Type B pancreatic cell (in vitro differentiated cells): ENCODE measurements at regions not wholly inside any gene's neighbourhood (a gene's known extent, or its start where the extent isn't known, plus 50 kb on each side); places are given as distances from the start of the nearest gene placed in this dataset.

Experiments
- DNase-seq: peaks from one replicate; pipeline ENCODE4 v3.0.0; 2021; ENCODE audit warnings: mixed read lengths; ENCODE audit not compliant: unreplicated experiment; ENCODE audit errors: extremely low spot score
- H3K27ac Mint-ChIP-seq: 2 replicates; pipeline ENCODE4 v1.8.0; 2021; ENCODE audit warnings: mild to moderate bottlenecking, mixed read lengths
- H3K27me3 Mint-ChIP-seq: 2 replicates; pipeline ENCODE4 v1.8.0; 2021; ENCODE audit warnings: mixed read lengths
- H3K36me3 Mint-ChIP-seq: 2 replicates; pipeline ENCODE4 v1.8.0; 2021; ENCODE audit warnings: mixed read lengths
- H3K4me1 Mint-ChIP-seq: one replicate; pipeline ENCODE4 v1.8.0; 2021; ENCODE audit warnings: mixed read lengths; ENCODE audit not compliant: unreplicated experiment
- H3K4me3 Mint-ChIP-seq: 2 replicates; pipeline ENCODE4 v1.8.0; 2021; ENCODE audit warnings: mild to moderate bottlenecking, mixed read lengths
- H3K9me3 Mint-ChIP-seq: 2 replicates; pipeline ENCODE4 v1.8.0; 2021; ENCODE audit warnings: mixed read lengths
- TF ChIP-seq, protein P1 (sequence below): fragments of 200-600 bp; sonication (generic); conservative IDR thresholded peaks from 2 replicates; pipeline ENCODE4 v1.5.0; 2021; ENCODE audit warnings: antibody characterized with exemption, mild to moderate bottlenecking

DNA sequence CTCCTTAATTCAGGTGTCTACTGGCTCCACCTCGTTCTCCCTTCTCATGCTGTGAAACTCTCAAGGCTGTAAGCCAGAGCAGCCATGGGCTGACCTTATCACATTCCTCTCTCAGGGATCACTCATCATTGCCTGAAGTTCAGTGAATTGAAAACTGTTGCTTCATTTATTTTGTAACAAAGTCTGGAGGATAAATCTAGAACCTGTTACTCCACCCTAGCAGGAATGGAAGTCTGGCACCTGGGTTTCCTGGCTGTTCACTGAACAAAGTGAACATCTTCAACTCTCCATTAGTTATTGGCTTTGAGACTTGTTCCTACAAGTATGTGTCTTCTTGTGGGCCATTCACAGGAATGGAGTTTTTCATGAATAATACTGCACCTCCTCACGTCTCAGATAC lies 584.1 kb downstream of the PTPRU start:
- Mint-ChIP-seq H3K9me3 (peaks cover 4% of the 10 kb centered on the region), H3K36me3 (no peaks in the 10 kb centered on the region), H3K27ac (no peak overlapping the region), H3K4me3 (no peak overlapping the region), H3K4me1 (no peaks in the 10 kb centered on the region), H3K27me3 (peaks cover 17% of the 10 kb centered on the region)
- TF ChIP-seq, protein P1, sequence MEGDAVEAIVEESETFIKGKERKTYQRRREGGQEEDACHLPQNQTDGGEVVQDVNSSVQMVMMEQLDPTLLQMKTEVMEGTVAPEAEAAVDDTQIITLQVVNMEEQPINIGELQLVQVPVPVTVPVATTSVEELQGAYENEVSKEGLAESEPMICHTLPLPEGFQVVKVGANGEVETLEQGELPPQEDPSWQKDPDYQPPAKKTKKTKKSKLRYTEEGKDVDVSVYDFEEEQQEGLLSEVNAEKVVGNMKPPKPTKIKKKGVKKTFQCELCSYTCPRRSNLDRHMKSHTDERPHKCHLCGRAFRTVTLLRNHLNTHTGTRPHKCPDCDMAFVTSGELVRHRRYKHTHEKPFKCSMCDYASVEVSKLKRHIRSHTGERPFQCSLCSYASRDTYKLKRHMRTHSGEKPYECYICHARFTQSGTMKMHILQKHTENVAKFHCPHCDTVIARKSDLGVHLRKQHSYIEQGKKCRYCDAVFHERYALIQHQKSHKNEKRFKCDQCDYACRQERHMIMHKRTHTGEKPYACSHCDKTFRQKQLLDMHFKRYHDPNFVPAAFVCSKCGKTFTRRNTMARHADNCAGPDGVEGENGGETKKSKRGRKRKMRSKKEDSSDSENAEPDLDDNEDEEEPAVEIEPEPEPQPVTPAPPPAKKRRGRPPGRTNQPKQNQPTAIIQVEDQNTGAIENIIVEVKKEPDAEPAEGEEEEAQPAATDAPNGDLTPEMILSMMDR: no peak
- DNase-seq: no peak

DNA sequence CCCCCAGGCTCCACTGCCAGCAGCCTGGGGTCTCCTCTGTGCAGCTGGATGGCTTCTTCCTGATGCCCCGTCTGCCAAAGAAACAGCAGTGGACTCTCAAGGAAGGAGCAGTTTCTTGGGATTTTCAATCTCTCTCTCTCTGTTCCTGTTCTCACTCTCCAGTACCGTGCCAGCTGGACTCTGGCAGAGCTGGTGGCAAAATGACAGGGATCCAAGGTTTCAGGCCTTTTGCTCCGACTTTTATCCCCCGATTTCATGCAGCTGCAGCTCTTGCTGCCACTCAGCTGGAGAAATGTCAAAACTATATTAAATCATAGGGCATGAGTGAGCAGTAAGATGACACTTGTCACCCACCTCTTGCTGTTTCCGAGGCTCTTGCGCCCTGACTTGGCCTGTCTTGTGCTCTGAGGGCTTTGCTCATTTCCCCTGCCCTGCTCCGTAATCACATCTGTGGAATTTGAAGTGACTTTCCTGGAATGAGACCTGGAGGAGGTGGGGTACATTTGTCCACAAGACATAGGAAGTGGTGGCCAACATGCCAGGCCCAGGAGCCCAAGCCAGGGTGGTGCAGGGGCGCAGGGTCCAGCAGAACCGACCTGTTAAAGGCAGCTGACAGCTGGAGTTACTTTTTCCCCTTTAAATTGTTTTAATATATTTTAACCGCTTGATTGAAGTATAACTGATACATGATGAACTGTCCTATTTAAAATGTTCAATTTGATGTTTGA lies 576.2 kb downstream of the PTPRU start:
- H3K27me3 Mint-ChIP-seq: peaks cover 18% of the 10 kb centered on the region
- no peak overlapping the region for H3K27ac Mint-ChIP-seq
- H3K36me3 Mint-ChIP-seq: no peaks in the 10 kb centered on the region
- no peaks in the 10 kb centered on the region for H3K4me1 Mint-ChIP-seq
- H3K4me3 Mint-ChIP-seq: no peak overlapping the region
- H3K9me3 Mint-ChIP-seq: no peaks in the 10 kb centered on the region
- DNase-seq: peak; percentile 31
- TF ChIP-seq, protein P1: no peak

DNA sequence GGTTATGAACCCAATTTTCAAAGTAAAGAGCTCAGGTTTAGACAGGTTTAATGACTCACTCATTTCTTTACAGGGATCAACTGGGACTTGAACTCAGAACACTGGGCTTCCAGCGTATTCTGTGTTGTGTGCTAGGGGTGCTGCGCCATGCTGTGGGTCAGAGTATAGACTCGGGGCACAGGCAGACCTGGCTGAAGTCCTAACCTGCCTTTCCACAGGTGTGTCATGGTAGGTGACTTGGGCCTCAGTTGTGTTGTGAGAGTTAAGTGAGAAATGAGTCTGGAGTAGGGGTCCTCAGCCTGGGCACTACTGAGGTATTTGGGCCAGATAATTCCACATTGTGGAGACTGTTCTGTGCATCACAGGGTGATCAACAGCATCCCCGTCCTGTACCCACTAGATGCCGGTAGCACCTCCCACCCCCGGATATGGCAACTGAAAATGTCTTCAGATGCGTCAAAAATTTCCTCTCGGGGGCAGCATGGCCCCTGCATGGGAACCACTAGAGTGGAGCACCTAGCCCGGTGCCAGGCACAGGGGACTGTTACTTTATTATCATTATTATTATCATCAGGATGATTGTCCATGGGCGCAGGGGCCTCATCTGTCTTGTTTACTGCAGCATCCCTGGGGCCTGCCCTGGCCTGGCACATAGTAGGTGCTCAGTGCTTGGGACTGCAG lies 575.5 kb downstream of the PTPRU start:
- Mint-ChIP-seq H3K4me1 (no peaks in the 10 kb centered on the region), H3K36me3 (no peaks in the 10 kb centered on the region), H3K9me3 (no peaks in the 10 kb centered on the region), H3K27me3 (peaks cover 14% of the 10 kb centered on the region), H3K4me3 (no peak overlapping the region), H3K27ac (no peak overlapping the region)
- TF ChIP-seq, protein P1: no peak
- DNase-seq: peak; percentile 50

DNA sequence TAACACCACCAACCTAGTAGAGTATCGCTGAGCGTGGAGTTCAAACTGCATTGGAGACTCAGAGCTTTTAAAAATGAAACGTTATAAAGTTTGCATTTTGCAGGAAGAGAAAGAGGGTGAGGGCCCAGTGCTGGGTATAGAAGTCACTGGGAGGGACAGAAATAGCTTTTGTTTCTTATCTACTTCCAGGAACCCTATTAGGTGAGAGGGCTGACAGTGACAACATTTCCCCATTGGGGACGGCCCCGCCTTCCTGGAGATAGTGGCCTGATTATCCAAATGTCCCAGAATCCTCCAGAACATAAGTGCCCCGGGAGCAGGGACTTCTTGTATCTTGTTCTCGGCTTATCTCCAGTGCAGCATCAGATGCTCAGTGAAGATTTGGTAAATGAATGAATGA lies 574.9 kb downstream of the PTPRU start:
- no peak overlapping the region for H3K4me3 Mint-ChIP-seq
- no peaks in the 10 kb centered on the region for H3K9me3 Mint-ChIP-seq
- peaks cover 9% of the 10 kb centered on the region for H3K27me3 Mint-ChIP-seq
- peak; percentile 29 for DNase-seq
- TF ChIP-seq, protein P1: no peak
- no peak overlapping the region for H3K27ac Mint-ChIP-seq
- H3K36me3 Mint-ChIP-seq: no peaks in the 10 kb centered on the region
- H3K4me1 Mint-ChIP-seq: no peaks in the 10 kb centered on the region

DNA sequence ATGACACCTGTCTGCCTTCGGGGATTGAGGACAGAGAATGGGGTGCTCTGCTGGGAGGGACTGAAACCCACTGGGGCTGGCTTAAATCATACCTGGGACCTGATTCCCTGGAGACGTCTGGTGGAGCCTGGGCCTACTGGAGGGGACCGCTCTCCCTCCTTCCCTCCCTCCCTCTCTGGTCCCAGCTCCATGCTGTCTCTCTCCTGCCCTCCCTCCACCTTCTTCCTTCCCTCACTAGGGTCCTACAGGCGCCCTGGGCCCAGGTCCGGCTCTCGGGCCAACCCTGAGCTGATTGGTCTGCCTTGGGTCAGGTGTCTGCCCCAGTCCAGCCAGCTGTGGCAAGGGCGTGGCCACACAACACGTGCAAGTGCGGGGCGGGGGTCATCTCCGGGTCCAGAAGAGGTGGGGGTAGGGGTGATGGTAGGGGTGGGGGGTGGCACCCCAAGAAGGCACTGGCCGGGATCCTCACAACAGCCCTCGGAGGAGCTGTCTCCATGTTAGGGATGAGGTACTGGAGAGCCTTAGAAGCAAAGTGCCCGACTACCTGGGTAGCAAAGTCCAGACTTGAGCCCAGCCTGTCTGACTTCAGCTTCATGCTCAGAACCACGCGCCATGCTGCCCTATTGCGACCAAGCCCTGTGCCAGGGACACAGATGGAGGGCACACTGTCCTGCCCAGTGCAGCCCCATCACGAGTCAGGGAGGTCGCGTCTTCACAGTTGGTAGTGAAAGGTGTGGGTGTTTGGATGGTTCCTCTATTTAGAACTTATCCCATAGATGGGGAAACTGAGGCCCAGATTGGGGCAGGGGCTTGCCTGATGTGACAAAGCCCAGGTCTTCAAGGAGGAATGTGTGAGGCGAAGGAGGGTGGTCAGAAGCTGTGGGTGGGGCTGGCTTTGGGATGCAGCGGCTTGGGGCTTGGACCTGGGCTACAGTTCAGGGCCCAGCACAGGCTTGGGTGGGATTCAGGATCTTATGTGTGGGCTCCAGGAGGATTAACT lies 574.1 kb downstream of the PTPRU start:
- H3K27ac Mint-ChIP-seq: no peak overlapping the region
- no peak overlapping the region for H3K4me3 Mint-ChIP-seq
- H3K9me3 Mint-ChIP-seq: no peaks in the 10 kb centered on the region
- DNase-seq: peak; percentile 53
- no peaks in the 10 kb centered on the region for H3K36me3 Mint-ChIP-seq
- no peaks in the 10 kb centered on the region for H3K4me1 Mint-ChIP-seq
- TF ChIP-seq, protein P1: no peak
- peaks cover 3% of the 10 kb centered on the region for H3K27me3 Mint-ChIP-seq
